ENCODE measurements at regions not wholly inside any gene's neighbourhood (a gene's known extent, or its start where the extent isn't known, plus 50 kb on each side); places are given as distances from the start of the nearest gene placed in this dataset.

DNA sequence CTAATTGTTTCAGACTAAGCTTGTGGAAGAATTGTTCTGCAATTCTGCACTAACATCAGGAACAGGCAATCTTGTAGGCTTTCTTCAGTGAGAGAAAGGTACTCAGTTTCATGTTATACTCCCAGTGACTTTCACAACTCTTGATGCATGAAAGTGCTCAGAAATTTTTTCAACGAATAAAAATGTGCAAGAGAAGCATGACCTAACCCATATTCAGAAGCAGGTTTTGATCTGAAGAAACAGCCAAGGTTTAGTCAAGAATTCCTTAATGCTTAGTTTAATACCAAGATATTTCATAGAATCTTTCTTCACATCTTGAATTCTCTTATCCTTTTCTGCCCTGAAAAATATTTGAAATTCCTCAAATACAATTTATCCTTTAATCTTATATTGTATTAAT, 197.2 kb upstream of the CSNK1A1L start (continued):
- TF ChIP-seq CBX2 (IDR thresholded peaks at IDR 0.05; ENCODE audit: insufficient read depth, low read length, poor library complexity, severe bottlenecking): no peak
- no peak for TF ChIP-seq PYGO2 (tag; IDR thresholded peaks at IDR 0.05)

DNA sequence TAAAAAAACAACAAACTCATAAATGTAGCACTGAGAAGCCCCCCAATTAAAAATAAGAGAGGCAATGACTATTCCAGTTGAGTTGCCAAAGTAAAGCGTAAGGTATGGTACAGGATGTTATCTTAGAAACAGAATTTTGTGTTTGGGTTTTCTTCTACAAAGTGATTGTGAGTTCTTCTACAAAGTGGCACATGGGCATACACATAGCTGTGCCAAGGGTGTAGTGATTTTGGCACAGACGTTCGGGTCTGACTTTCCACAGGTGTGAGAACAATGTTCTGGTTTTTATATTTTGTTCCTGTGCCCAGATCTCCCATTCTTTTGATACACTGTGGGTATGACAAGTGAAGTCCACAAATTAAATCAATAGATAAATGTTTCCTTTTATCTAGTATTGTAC, 190.1 kb upstream of the CSNK1A1L start:
- POLR2A ChIA-PET: no interaction called here
- TF ChIP-seq CREB1 (IDR thresholded peaks at IDR 0.05): no peak
- TF ChIP-seq CREB1 (CRISPR knock-in tag; IDR thresholded peaks at IDR 0.05): no peak
- TF ChIP-seq ERF (CRISPR knock-in tag; IDR thresholded peaks at IDR 0.05): no peak
- TF ChIP-seq HLTF (IDR thresholded peaks at IDR 0.05): no peak
- no peak for TF ChIP-seq AFF1 (IDR thresholded peaks at IDR 0.05; ENCODE audit: low read depth in 1 of 2, partially characterized antibody in 2 of 2)
- no peak for TF ChIP-seq ZNF583 (CRISPR knock-in tag; IDR thresholded peaks at IDR 0.05)
- no peak for TF ChIP-seq ELF4 (CRISPR knock-in tag; IDR thresholded peaks at IDR 0.05)
- no peak for TF ChIP-seq SIX5 (IDR thresholded peaks at IDR 0.05; ENCODE audit: borderline replicate concordance in 1 of 2, insufficient read depth in 1 of 2, low read depth in 1 of 2, low read length in 2 of 2)
- no peak for TF ChIP-seq GTF2B (IDR thresholded peaks at IDR 0.05; ENCODE audit: extremely low read depth, insufficient read length)
- TF ChIP-seq CCNT2 (IDR thresholded peaks at IDR 0.05; ENCODE audit: borderline replicate concordance, extremely low read depth, insufficient read length, low read depth, low read length): no peak
- no peak for TF ChIP-seq ZBTB7A (IDR thresholded peaks at IDR 0.05; ENCODE audit: borderline replicate concordance, control insufficient read depth, low read depth, low read length)
- TF ChIP-seq ZNF143 (CRISPR knock-in tag; IDR thresholded peaks at IDR 0.05): no peak
- no peak for TF ChIP-seq RAD21 (CRISPR knock-in tag; conservative IDR thresholded peaks at IDR 0.05 in 1 of 2, IDR thresholded peaks at IDR 0.05 in 1 of 2)
- TF ChIP-seq ILF3 (IDR thresholded peaks at IDR 0.05; ENCODE audit: borderline replicate concordance): no peak
- no peak for TF ChIP-seq MAFF (IDR thresholded peaks at IDR 0.05; ENCODE audit: low read length)
- CTCF ChIA-PET (ENCODE audit: low intra/inter-chr PET ratio): no interaction called here
- Histone ChIP-seq H3K4me3 (no peak overlapping the region), H3K4me1 (replicated peaks in 1 of 2; ENCODE audit: control insufficient read depth in 2 of 2, insufficient read depth in 2 of 2, low read length in 2 of 2) (no peaks in the 10 kb centered on the region), H3K9me1 (ENCODE audit: control insufficient read depth, insufficient read depth, low read length) (no peaks in the 10 kb centered on the region), H3K36me3 (ENCODE audit: control insufficient read depth, insufficient read depth, low read length) (no peaks in the 10 kb centered on the region), H3K9ac (ENCODE audit: insufficient read depth in 1 of 2, low read depth in 2 of 2, low read length in 2 of 2) (no peak overlapping the region), H3K4me2 (ENCODE audit: insufficient read depth, low read length) (no peak overlapping the region), H4K20me1 (replicated peaks; ENCODE audit: control insufficient read depth, insufficient read depth, low read length) (no peaks in the 10 kb centered on the region), H3K79me2 (ENCODE audit: control insufficient read depth, insufficient read depth, low read length) (no peaks in the 10 kb centered on the region), H3K9me3 (replicated peaks; ENCODE audit: control insufficient read depth, insufficient read depth, low read depth, low read length) (no peaks in the 10 kb centered on the region), H2AFZ (ENCODE audit: low read depth, low read length) (no peak overlapping the region), H3K27ac (ENCODE audit: extremely low read depth, low read depth, low read length) (no peak overlapping the region), H3K27me3 (ENCODE audit: control insufficient read depth in 2 of 2, insufficient read depth in 2 of 2, low read length in 2 of 2) (no peaks in the 10 kb centered on the region)
- in situ Hi-C loops (cut with MboI): no loop called here
- ATAC-seq (no peak), DNase-seq (ENCODE audit: extremely low read depth in 1 of 4, low spot score in 3 of 4) (no peak), FAIRE-seq (no peak)
- 0% methylated on average over 3 of the region's 3 CpGs for WGBS (ENCODE audit: insufficient coverage, low coverage, missing lambda C conversion rate)
- intact Hi-C loops (cut with micrococcal nuclease): no loop called here
- no TSS peak for BruUV-seq (replicated peaks)
